SU-DHL-6 (cell line): ENCODE measurements at regions not wholly inside any gene's neighbourhood (a gene's known extent, or its start where the extent isn't known, plus 50 kb on each side); places are given as distances from the start of the nearest gene placed in this dataset.

Source experiments
- H2AFZ ChIP-seq: fragments of 200-600 bp; sonication (generic); 2 replicates; pipeline ENCODE4 v1.6.1; 2014; ENCODE audit warnings: low read depth, mild to moderate bottlenecking, moderate library complexity, mixed read lengths, antibody characterized with exemption, low read length; ENCODE audit not compliant: severe bottlenecking
- H3F3A ChIP-seq: fragments of 200-600 bp; shearing (Covaris generic); 2 replicates; pipeline ENCODE4 v1.6.0; 2016; ENCODE audit warnings: antibody characterized with exemption, mild to moderate bottlenecking; ENCODE audit not compliant: insufficient read depth
- H3K27ac ChIP-seq: fragments of 200-600 bp; sonication (generic); 2 replicates; pipeline ENCODE4 v1.5.1; 2016; ENCODE audit warnings: low read depth, mild to moderate bottlenecking, low read length, moderate library complexity, mixed read lengths
- H3K27me3 ChIP-seq: fragments of 200-600 bp; sonication (generic), shearing (Covaris generic); 2 replicates; pipeline ENCODE4 v1.6.0; 2014; ENCODE audit warnings: mild to moderate bottlenecking, low read length
- H3K36me3 ChIP-seq: fragments of 200-600 bp; sonication (generic); 2 replicates; pipeline ENCODE4 v1.6.1; 2014; ENCODE audit warnings: mild to moderate bottlenecking, low read length, mixed read lengths
- H3K4me2 ChIP-seq: fragments of 300-600, 200-600 bp; shearing (Covaris generic), sonication (generic); 2 replicates; pipeline ENCODE4 v1.6.0; 2014; ENCODE audit warnings: low read length, low read depth, mild to moderate bottlenecking; ENCODE audit not compliant: poor library complexity, severe bottlenecking
- H3K4me3 ChIP-seq: fragments of 200-600 bp; sonication (generic); 2 replicates; pipeline ENCODE4 v1.5.1; 2014; ENCODE audit warnings: antibody characterized with exemption, low read length, mild to moderate bottlenecking, mixed read lengths; ENCODE audit not compliant: insufficient read depth, poor library complexity, severe bottlenecking
- H3K79me2 ChIP-seq: fragments of 200-600 bp; sonication (generic); 2 replicates; pipeline ENCODE4 v1.6.1; 2014; ENCODE audit warnings: mild to moderate bottlenecking, low read length, moderate library complexity; ENCODE audit not compliant: insufficient read depth
- H3K9ac ChIP-seq: fragments of 200-600 bp; sonication (generic); 2 replicates; pipeline ENCODE4 v1.7.0; 2014; ENCODE audit warnings: mild to moderate bottlenecking, low read length
- H3K9me2 ChIP-seq: fragments of 200-600 bp; sonication (generic); replicated peaks from 2 replicates; pipeline ENCODE4 v1.6.1; 2014; ENCODE audit warnings: low read length; ENCODE audit not compliant: insufficient read depth
- H3K9me3 ChIP-seq: fragments of 200-600 bp; sonication (generic); 2 replicates; pipeline ENCODE4 v1.6.1; 2014; ENCODE audit warnings: low read length, mixed read lengths; ENCODE audit not compliant: insufficient read depth
- H4K20me1 ChIP-seq: fragments of 200-600 bp; sonication (generic); 2 replicates; pipeline ENCODE4 v1.6.1; 2014; ENCODE audit warnings: low read depth, mild to moderate bottlenecking, antibody characterized with exemption, low read length, moderate library complexity, mixed read lengths
- EZH2phosphoT487 ChIP-seq: fragments of 200-600 bp; sonication (generic), shearing (Covaris generic); conservative IDR thresholded peaks from 2 replicates; pipeline ENCODE4 v1.6.1; 2018; ENCODE audit warnings: mild to moderate bottlenecking, antibody characterized with exemption, low read length, moderate library complexity, mixed read lengths
- TF ChIP-seq, protein P1 (sequence below): fragments of 200-600 bp; sonication (generic); IDR thresholded peaks from one replicate; pipeline ENCODE4 v1.5.1; 2017; ENCODE audit warnings: antibody characterized with exemption, mild to moderate bottlenecking, low read length, moderate library complexity; ENCODE audit not compliant: insufficient read depth, poor library complexity, severe bottlenecking

DNA sequence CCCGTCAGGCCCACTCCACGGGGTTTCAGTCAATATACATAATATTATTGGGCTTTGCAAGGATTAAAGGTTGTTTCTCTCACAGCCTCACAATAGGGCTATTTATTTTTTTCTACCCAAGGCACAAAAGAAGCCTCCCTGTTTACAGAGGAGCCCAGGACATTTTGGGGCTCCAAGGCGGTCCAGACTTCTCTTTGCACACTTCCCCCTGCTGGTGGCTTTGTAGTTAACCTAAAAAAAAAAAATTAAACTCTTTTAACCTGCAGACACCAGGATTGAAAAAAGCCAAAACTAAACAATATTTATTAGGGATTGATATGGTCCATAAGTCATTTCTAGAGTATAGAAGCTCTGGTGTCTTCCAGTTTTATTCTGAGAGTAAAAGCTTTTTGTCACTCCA, 169.7 kb upstream of the ZFHX3 start:
- Histone ChIP-seq H3F3A (no peaks in the 10 kb centered on the region), H3K4me3 (no peak overlapping the region), H3K36me3 (no peaks in the 10 kb centered on the region), H3K9me3 (0 out of 2 replicates have a peak, but pooled peaks cover 7% of the 10 kb centered on the region), H3K4me2 (no peak overlapping the region), H3K27ac (no peak overlapping the region), H4K20me1 (no peaks in the 10 kb centered on the region), H3K79me2 (no peaks in the 10 kb centered on the region), H3K9me2 (no peaks in the 10 kb centered on the region), H3K9ac (no peak overlapping the region), H2AFZ (no peak overlapping the region), H3K27me3 (no peaks in the 10 kb centered on the region)
- TF ChIP-seq EZH2phosphoT487 = no peak
- TF ChIP-seq, protein P1, sequence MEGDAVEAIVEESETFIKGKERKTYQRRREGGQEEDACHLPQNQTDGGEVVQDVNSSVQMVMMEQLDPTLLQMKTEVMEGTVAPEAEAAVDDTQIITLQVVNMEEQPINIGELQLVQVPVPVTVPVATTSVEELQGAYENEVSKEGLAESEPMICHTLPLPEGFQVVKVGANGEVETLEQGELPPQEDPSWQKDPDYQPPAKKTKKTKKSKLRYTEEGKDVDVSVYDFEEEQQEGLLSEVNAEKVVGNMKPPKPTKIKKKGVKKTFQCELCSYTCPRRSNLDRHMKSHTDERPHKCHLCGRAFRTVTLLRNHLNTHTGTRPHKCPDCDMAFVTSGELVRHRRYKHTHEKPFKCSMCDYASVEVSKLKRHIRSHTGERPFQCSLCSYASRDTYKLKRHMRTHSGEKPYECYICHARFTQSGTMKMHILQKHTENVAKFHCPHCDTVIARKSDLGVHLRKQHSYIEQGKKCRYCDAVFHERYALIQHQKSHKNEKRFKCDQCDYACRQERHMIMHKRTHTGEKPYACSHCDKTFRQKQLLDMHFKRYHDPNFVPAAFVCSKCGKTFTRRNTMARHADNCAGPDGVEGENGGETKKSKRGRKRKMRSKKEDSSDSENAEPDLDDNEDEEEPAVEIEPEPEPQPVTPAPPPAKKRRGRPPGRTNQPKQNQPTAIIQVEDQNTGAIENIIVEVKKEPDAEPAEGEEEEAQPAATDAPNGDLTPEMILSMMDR = no peak

DNA sequence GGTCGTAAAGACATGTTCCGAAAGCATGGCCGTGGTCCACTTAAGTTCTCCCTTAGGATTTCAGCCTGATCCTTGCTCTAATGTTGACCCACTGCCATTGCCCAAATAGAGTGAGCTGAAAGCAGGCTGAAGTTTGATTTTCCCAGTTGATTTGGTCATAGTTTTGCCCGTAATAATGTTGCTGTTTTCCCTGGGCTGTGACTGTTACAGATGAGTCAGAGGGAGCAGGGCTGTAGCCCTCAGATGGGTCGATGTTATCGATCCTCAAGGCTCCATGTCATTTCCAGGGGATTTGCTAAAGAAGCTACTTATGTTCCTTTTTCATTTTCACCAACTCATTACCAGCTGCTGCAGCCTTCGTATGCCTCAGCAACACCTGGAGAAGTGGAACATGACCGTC, 169.0 kb upstream of the ZFHX3 start:
- Histone ChIP-seq H2AFZ (no peak overlapping the region), H3K9ac (no peak overlapping the region), H4K20me1 (no peaks in the 10 kb centered on the region), H3K27me3 (no peaks in the 10 kb centered on the region), H3K36me3 (no peaks in the 10 kb centered on the region), H3K4me3 (no peak overlapping the region), H3K9me2 (no peaks in the 10 kb centered on the region), H3K4me2 (no peak overlapping the region), H3K79me2 (no peaks in the 10 kb centered on the region), H3K9me3 (0 out of 2 replicates have a peak, but pooled peaks cover 7% of the 10 kb centered on the region), H3F3A (no peaks in the 10 kb centered on the region), H3K27ac (no peak overlapping the region)
- no peak for TF ChIP-seq EZH2phosphoT487
- TF ChIP-seq, protein P1 = no peak

DNA sequence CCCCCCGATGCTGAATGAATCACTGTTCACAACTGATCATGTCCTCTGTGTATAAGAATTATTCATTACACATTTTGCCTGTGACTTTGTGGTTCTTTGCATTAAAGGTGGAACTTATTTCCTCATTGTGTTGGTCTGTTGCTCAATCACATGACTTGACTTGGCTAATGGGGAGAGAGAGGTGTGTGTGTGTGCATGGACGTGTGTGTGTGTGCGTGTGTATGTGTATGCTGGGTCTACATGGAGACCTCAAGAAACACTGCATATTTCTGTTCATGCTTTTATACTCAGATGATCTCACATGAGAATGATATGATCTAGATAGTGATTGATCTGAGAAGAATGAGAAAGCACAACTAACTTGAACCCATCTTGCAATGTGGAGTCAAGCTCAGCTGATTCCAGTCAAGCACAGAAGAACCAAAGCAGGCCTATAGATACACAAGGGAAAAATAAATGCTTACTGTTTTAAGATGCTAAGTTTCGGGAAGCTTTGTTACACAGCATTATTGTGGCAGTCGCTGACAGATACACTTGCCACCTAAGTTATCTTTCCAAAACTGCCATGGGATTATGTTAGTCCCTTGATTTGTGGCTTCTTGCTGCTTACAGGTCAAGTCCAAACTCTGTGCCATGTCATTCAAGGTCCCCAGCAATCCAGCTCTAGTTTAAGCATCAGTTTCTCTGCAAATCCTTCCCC, 167.9 kb upstream of the ZFHX3 start:
- H4K20me1 ChIP-seq = no peaks in the 10 kb centered on the region
- H3K9ac ChIP-seq = no peak overlapping the region
- 0 out of 2 replicates have a peak, but pooled peaks cover 7% of the 10 kb centered on the region for H3K9me3 ChIP-seq
- H3K27ac ChIP-seq = no peak overlapping the region
- H3K9me2 ChIP-seq = no peaks in the 10 kb centered on the region
- H3K36me3 ChIP-seq = no peaks in the 10 kb centered on the region
- H3K4me2 ChIP-seq = no peak overlapping the region
- no peak overlapping the region for H2AFZ ChIP-seq
- no peak overlapping the region for H3K4me3 ChIP-seq
- TF ChIP-seq, protein P1 = no peak
- no peak for TF ChIP-seq EZH2phosphoT487
- no peaks in the 10 kb centered on the region for H3F3A ChIP-seq
- H3K79me2 ChIP-seq = no peaks in the 10 kb centered on the region
- no peaks in the 10 kb centered on the region for H3K27me3 ChIP-seq
